ENCODE measurements at regions not wholly inside any gene's neighbourhood (a gene's known extent, or its start where the extent isn't known, plus 50 kb on each side); places are given as distances from the start of the nearest gene placed in this dataset.
A peak's percentile ranks its signal among the peaks of the same experiment; 100 is the strongest.

- no peak for DNase-seq
- intact Hi-C loops (cut with DNase I) = no loop called here
- ATAC-seq (ENCODE audit: poor library complexity) = no peak
Observed at GRCh38 chr12:115216301-115216700, 532.3 kb upstream of the TBX3 start.

- DNase-seq (no peak), ATAC-seq (ENCODE audit: poor library complexity) (no peak)
- intact Hi-C loops (cut with DNase I) = no loop called here
Observed at GRCh38 chr12:115215544-115215943, 531.6 kb upstream of the TBX3 start.

GRCh38 chr12:115213538-115214016 lies 529.6 kb upstream of the TBX3 start:
- DNase-seq (peak; percentile 45), ATAC-seq (ENCODE audit: poor library complexity) (peak; percentile 73)
- intact Hi-C loops (cut with DNase I) = no loop called here

- ATAC-seq (ENCODE audit: poor library complexity) = peak; percentile 12
- no peak for DNase-seq
- intact Hi-C loops (cut with DNase I) = no loop called here
Observed at GRCh38 chr12:115213118-115213517, 529.1 kb upstream of the TBX3 start.

- ATAC-seq (ENCODE audit: poor library complexity) (no peak), DNase-seq (no peak)
- intact Hi-C loops (cut with DNase I) = no loop called here
Observed at GRCh38 chr12:115212356-115212755, 528.4 kb upstream of the TBX3 start.

- DNase-seq (no peak), ATAC-seq (ENCODE audit: poor library complexity) (peak; percentile 36)
- intact Hi-C loops (cut with DNase I) = no loop called here
Observed at GRCh38 chr12:115210533-115211252, 526.7 kb upstream of the TBX3 start.

- intact Hi-C loops (cut with DNase I) = no loop called here
- ATAC-seq (ENCODE audit: poor library complexity) (no peak), DNase-seq (no peak)
Observed at GRCh38 chr12:115209230-115209629, 525.3 kb upstream of the TBX3 start.

- ATAC-seq (ENCODE audit: poor library complexity) (no peak), DNase-seq (no peak)
- intact Hi-C loops (cut with DNase I) = no loop called here
Observed at GRCh38 chr12:115208098-115208497, 524.1 kb upstream of the TBX3 start.

GRCh38 chr12:115207216-115207915 lies 523.4 kb upstream of the TBX3 start:
- DNase-seq (no peak), ATAC-seq (ENCODE audit: poor library complexity) (no peak)
- intact Hi-C loops (cut with DNase I) = no loop called here

- intact Hi-C loops (cut with DNase I) = no loop called here
- DNase-seq (no peak), ATAC-seq (ENCODE audit: poor library complexity) (no peak)
Observed at GRCh38 chr12:115206801-115207200, 522.8 kb upstream of the TBX3 start.

GRCh38 chr12:115205755-115206308 lies 521.9 kb upstream of the TBX3 start:
- intact Hi-C loops (cut with DNase I) = no loop called here
- ATAC-seq (ENCODE audit: poor library complexity) = no peak
- no peak for DNase-seq

GRCh38 chr12:115204957-115205754 lies 521.2 kb upstream of the TBX3 start:
- intact Hi-C loops (cut with DNase I) = no loop called here
- ATAC-seq (ENCODE audit: poor library complexity) = no peak

GRCh38 chr12:115203701-115204100 lies 519.7 kb upstream of the TBX3 start:
- DNase-seq (no peak), ATAC-seq (ENCODE audit: poor library complexity) (no peak)
- intact Hi-C loops (cut with DNase I) = no loop called here

More at GRCh38 chr12:115204957-115205754, 521.2 kb upstream of the TBX3 start:
- DNase-seq = no peak

GRCh38 chr12:115201966-115202365 lies 518.0 kb upstream of the TBX3 start:
- DNase-seq = no peak
- intact Hi-C loops (cut with DNase I) = no loop called here
- no peak for ATAC-seq (ENCODE audit: poor library complexity)

GRCh38 chr12:115199831-115200230 lies 515.9 kb upstream of the TBX3 start:
- DNase-seq (no peak), ATAC-seq (ENCODE audit: poor library complexity) (peak; percentile 72)
- intact Hi-C loops (cut with DNase I) = no loop called here

GRCh38 chr12:115194857-115195256 lies 510.9 kb upstream of the TBX3 start:
- DNase-seq = no peak
- no peak for ATAC-seq (ENCODE audit: poor library complexity)
- intact Hi-C loops (cut with DNase I) = no loop called here

GRCh38 chr12:115194448-115194847 lies 510.5 kb upstream of the TBX3 start:
- DNase-seq (no peak), ATAC-seq (ENCODE audit: poor library complexity) (no peak)
- intact Hi-C loops (cut with DNase I) = no loop called here

GRCh38 chr12:115191342-115191741 lies 507.4 kb upstream of the TBX3 start:
- ATAC-seq (ENCODE audit: poor library complexity) (no peak), DNase-seq (no peak)
- intact Hi-C loops (cut with DNase I) = no loop called here
